ENCODE measurements at regions not wholly inside any gene's neighbourhood (a gene's known extent, or its start where the extent isn't known, plus 50 kb on each side); places are given as distances from the start of the nearest gene placed in this dataset.

DNA sequence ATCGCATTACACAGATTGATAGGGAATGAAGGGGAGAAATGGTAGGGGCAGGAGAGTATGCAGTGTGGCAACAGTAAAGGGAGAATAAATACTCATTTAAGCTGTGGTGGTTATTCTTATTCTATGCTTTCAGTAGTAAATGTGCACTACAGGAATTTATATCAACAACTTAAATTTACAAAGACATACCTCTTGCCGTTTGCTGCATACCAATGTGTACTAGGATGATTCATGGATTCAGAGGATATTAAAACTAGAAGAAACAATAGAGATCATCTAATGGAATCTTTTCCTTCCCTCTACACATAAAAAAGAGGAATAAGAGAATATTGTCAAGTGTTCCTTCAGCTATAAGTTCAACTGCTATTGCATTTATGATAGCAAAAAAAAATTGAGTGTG is 103.3 kb upstream of the RASA1 start:
- no peak for TF ChIP-seq SPI1 (IDR thresholded peaks at IDR 0.05; ENCODE audit: borderline replicate concordance, low read depth)
- TF ChIP-seq, protein P1, sequence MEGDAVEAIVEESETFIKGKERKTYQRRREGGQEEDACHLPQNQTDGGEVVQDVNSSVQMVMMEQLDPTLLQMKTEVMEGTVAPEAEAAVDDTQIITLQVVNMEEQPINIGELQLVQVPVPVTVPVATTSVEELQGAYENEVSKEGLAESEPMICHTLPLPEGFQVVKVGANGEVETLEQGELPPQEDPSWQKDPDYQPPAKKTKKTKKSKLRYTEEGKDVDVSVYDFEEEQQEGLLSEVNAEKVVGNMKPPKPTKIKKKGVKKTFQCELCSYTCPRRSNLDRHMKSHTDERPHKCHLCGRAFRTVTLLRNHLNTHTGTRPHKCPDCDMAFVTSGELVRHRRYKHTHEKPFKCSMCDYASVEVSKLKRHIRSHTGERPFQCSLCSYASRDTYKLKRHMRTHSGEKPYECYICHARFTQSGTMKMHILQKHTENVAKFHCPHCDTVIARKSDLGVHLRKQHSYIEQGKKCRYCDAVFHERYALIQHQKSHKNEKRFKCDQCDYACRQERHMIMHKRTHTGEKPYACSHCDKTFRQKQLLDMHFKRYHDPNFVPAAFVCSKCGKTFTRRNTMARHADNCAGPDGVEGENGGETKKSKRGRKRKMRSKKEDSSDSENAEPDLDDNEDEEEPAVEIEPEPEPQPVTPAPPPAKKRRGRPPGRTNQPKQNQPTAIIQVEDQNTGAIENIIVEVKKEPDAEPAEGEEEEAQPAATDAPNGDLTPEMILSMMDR (IDR thresholded peaks at IDR 0.05; ENCODE audit: insufficient read depth, low read length), result no peak
- TF ChIP-seq, protein P2, sequence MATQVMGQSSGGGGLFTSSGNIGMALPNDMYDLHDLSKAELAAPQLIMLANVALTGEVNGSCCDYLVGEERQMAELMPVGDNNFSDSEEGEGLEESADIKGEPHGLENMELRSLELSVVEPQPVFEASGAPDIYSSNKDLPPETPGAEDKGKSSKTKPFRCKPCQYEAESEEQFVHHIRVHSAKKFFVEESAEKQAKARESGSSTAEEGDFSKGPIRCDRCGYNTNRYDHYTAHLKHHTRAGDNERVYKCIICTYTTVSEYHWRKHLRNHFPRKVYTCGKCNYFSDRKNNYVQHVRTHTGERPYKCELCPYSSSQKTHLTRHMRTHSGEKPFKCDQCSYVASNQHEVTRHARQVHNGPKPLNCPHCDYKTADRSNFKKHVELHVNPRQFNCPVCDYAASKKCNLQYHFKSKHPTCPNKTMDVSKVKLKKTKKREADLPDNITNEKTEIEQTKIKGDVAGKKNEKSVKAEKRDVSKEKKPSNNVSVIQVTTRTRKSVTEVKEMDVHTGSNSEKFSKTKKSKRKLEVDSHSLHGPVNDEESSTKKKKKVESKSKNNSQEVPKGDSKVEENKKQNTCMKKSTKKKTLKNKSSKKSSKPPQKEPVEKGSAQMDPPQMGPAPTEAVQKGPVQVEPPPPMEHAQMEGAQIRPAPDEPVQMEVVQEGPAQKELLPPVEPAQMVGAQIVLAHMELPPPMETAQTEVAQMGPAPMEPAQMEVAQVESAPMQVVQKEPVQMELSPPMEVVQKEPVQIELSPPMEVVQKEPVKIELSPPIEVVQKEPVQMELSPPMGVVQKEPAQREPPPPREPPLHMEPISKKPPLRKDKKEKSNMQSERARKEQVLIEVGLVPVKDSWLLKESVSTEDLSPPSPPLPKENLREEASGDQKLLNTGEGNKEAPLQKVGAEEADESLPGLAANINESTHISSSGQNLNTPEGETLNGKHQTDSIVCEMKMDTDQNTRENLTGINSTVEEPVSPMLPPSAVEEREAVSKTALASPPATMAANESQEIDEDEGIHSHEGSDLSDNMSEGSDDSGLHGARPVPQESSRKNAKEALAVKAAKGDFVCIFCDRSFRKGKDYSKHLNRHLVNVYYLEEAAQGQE (IDR thresholded peaks at IDR 0.05; ENCODE audit: insufficient replicate concordance, low read depth), result no peak
- TF ChIP-seq GABPA (IDR thresholded peaks at IDR 0.05; ENCODE audit: low read depth), result no peak
- no peak for TF ChIP-seq POLR2AphosphoS5 (IDR thresholded peaks at IDR 0.05; ENCODE audit: low read depth)
- no peak overlapping the region for H3K27ac ChIP-seq (replicated peaks)

DNA sequence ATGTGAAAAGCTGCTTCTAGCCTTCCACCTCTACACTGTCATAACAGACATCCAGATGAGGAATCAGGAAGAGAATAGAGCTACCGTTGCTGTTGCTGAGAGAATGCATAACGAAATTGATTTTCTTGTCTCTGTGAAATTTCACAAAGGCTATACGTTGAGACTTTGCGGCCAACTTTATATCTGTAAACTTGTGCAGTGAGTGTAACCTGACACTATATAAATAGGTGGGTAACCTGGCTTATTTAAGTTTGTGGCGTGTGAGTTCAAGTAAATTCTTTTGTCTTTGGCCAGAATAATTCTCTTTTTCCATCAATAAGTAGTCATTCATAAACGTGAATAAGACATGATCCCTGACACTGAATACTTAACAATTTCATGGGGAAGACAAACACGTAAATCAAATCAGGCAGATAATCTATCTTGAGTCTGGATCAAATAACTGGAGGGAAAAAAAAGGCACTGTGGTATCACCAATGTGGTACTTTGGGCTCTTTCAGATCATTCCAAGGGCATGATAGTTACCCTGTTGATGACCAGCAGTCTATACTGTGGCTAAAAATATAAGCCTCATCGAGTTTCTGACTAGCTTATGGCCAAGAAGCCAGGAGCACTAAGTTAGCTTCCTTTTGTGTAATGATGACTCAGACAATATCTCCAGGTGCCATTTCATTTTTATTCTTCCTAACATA is 98.2 kb upstream of the RASA1 start:
- DNase-seq (ENCODE audit: low read depth in 1 of 2, low spot score in 1 of 2), result no peak
- TF ChIP-seq, protein P2 (IDR thresholded peaks at IDR 0.05; ENCODE audit: insufficient replicate concordance, low read depth), result no peak
- TF ChIP-seq POLR2AphosphoS5 (IDR thresholded peaks at IDR 0.05; ENCODE audit: low read depth), result no peak
- TF ChIP-seq, protein P1 (IDR thresholded peaks at IDR 0.05; ENCODE audit: insufficient read depth, low read length), result no peak
- no peak for TF ChIP-seq SPI1 (IDR thresholded peaks at IDR 0.05; ENCODE audit: borderline replicate concordance, low read depth)
- no peak for TF ChIP-seq GABPA (IDR thresholded peaks at IDR 0.05; ENCODE audit: low read depth)
- H3K27ac ChIP-seq (replicated peaks), result no peak overlapping the region
- no peak overlapping the region for H3K4me3 ChIP-seq (replicated peaks; ENCODE audit: insufficient read depth, low read length)
- H3K27me3 ChIP-seq (ENCODE audit: insufficient read depth, poor library complexity, severe bottlenecking), result no peaks in the 10 kb centered on the region

More for the DNA sequence above, 103.3 kb upstream of the RASA1 start:
- DNase-seq (ENCODE audit: low read depth in 1 of 2, low spot score in 1 of 2), result no peak
- no peaks in the 10 kb centered on the region for H3K27me3 ChIP-seq (ENCODE audit: insufficient read depth, poor library complexity, severe bottlenecking)
- no peak overlapping the region for H3K4me3 ChIP-seq (replicated peaks; ENCODE audit: insufficient read depth, low read length)

DNA sequence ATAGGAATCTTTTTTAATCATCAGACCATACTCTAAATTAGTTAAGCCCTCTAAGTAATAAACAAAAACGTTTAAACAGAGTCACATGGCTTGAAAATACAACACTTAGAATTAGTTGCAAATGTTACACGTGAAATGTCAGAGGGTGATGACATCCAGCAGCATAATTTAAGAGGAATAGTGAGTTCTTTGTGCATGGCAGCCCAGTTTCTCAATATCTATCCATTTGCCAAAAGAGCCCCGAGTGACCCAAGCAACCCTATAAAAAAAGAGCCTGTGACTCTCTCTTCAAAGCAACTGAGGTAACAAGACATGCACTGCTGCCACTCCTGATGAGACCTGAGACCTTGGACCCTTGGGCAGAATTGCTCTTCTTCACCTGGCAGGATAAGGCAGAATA is 96.9 kb upstream of the RASA1 start:
- no peak overlapping the region for H3K27ac ChIP-seq (replicated peaks)
- no peak overlapping the region for H3K4me3 ChIP-seq (replicated peaks; ENCODE audit: insufficient read depth, low read length)
- DNase-seq (ENCODE audit: low read depth in 1 of 2, low spot score in 1 of 2), result no peak
- H3K27me3 ChIP-seq (ENCODE audit: insufficient read depth, poor library complexity, severe bottlenecking), result no peaks in the 10 kb centered on the region
- TF ChIP-seq SPI1 (IDR thresholded peaks at IDR 0.05; ENCODE audit: borderline replicate concordance, low read depth), result no peak
- TF ChIP-seq GABPA (IDR thresholded peaks at IDR 0.05; ENCODE audit: low read depth), result no peak
- TF ChIP-seq, protein P2 (IDR thresholded peaks at IDR 0.05; ENCODE audit: insufficient replicate concordance, low read depth), result no peak

Measured in HL-60 (cell line).